CD14-positive monocyte (primary cell): ENCODE measurements at regions not wholly inside any gene's neighbourhood (a gene's known extent, or its start where the extent isn't known, plus 50 kb on each side); places are given as distances from the start of the nearest gene placed in this dataset.

Experiments
- DNase-seq, 3 donors: peaks; one replicate each; pipeline ENCODE4 v3.0.0-alpha.2; 2011 to 2022
- H2AFZ ChIP-seq: 2 replicates; pipeline ENCODE4 v1.6.0; 2012; ENCODE audit warnings: mild to moderate bottlenecking, low read depth, low read length, inconsistent platforms; ENCODE audit not compliant: insufficient read depth, poor library complexity, severe bottlenecking
- H3K27ac ChIP-seq, 2 donors: 1 replicate in 1 of 2; 2 replicates in 1 of 2; pipeline ENCODE4 v1.5.1; 2012 to 2013; ENCODE audit warnings: low read length in 2 of 2, control low read depth in 1 of 2, inconsistent platforms in 1 of 2, low read depth in 1 of 2, mild to moderate bottlenecking in 1 of 2
- H3K27me3 ChIP-seq, 2 donors: one replicate each; pipeline versions ENCODE4 v1.6.0 to v1.6.1; 2011 to 2013; ENCODE audit warnings: low read length in 2 of 2; ENCODE audit not compliant: control insufficient read depth in 2 of 2, insufficient read depth in 2 of 2
- H3K36me3 ChIP-seq, 2 donors: replicated peaks in 1 of 2; 1 replicate in 1 of 2; 2 replicates in 1 of 2; pipeline versions ENCODE4 v1.5.1 to v1.6.1; 2012 to 2013; ENCODE audit warnings: low read length in 2 of 2, control low read depth in 1 of 2, inconsistent platforms in 1 of 2, mild to moderate bottlenecking in 1 of 2; ENCODE audit not compliant: insufficient read depth in 2 of 2, control insufficient read depth in 1 of 2
- H3K4me1 ChIP-seq, 2 donors: 1 replicate in 1 of 2; 2 replicates in 1 of 2; pipeline versions ENCODE4 v1.5.1 to v1.6.1; 2012 to 2013; ENCODE audit warnings: low read length in 2 of 2, control low read depth in 1 of 2, inconsistent platforms in 1 of 2, mild to moderate bottlenecking in 1 of 2, moderate library complexity in 1 of 2; ENCODE audit not compliant: insufficient read depth in 2 of 2, control insufficient read depth in 1 of 2
- H3K4me2 ChIP-seq: replicated peaks from 2 replicates; pipeline ENCODE3; 2012; ENCODE audit warnings: low read length, moderate library complexity, mild to moderate bottlenecking; ENCODE audit not compliant: poor library complexity, severe bottlenecking; ENCODE audit errors: extremely low read depth
- H3K4me3 ChIP-seq, 3 experiments: fragments of 200-600 bp in 1 of 3; sonication (generic) in 1 of 3; replicated peaks in 1 of 3; 1 replicate in 2 of 3; 2 replicates in 1 of 3; pipeline ENCODE4 v1.5.1; 2011 to 2013; ENCODE audit warnings: low read length in 3 of 3, mild to moderate bottlenecking in 3 of 3, control low read depth in 2 of 3, low read depth in 2 of 3, inconsistent platforms in 1 of 3, moderate library complexity in 1 of 3
- H3K79me2 ChIP-seq: 2 replicates; pipeline ENCODE4 v1.6.0; 2012; ENCODE audit warnings: mild to moderate bottlenecking, control low read depth, inconsistent platforms, low read length, moderate library complexity; ENCODE audit not compliant: insufficient read depth
- H3K9ac ChIP-seq: 2 replicates; pipeline ENCODE4 v1.6.0; 2017; ENCODE audit warnings: low read length, mild to moderate bottlenecking; ENCODE audit not compliant: insufficient read depth, poor library complexity, severe bottlenecking
- H3K9me3 ChIP-seq, 2 donors: replicated peaks in 1 of 2; 1 replicate in 1 of 2; 2 replicates in 1 of 2; pipeline versions ENCODE4 v1.5.1 to v1.6.1; 2012 to 2013; ENCODE audit warnings: low read length in 2 of 2, control low read depth in 1 of 2; ENCODE audit not compliant: control insufficient read depth in 1 of 2, insufficient read depth in 1 of 2
- H4K20me1 ChIP-seq: 2 replicates; pipeline ENCODE4 v1.6.0; 2012; ENCODE audit warnings: mild to moderate bottlenecking, low read length, control low read depth, moderate library complexity; ENCODE audit not compliant: insufficient read depth
- H3K27ac Mint-ChIP-seq, 7 donors: one replicate each; pipeline ENCODE4 v1.8.0; 2020; ENCODE audit warnings: mild to moderate bottlenecking in 7 of 7, mixed read lengths in 7 of 7, moderate library complexity in 6 of 7, inconsistent platforms in 2 of 7
- H3K27me3 Mint-ChIP-seq, 3 donors: one replicate each; pipeline ENCODE4 v1.8.0; 2021 to 2022; ENCODE audit warnings: low read depth in 3 of 3, mild to moderate bottlenecking in 3 of 3, mixed read lengths in 3 of 3, moderate library complexity in 3 of 3, inconsistent platforms in 1 of 3
- H3K36me3 Mint-ChIP-seq, 2 donors: one replicate each; pipeline ENCODE4 v1.8.0; 2020; ENCODE audit warnings: mixed read lengths in 2 of 2, inconsistent platforms in 1 of 2, mild to moderate bottlenecking in 1 of 2
- H3K4me1 Mint-ChIP-seq: one replicate; pipeline ENCODE4 v1.8.0; 2020; ENCODE audit warnings: mild to moderate bottlenecking, mixed read lengths
- H3K4me3 Mint-ChIP-seq, 2 donors: one replicate each; pipeline ENCODE4 v1.8.0; 2020; ENCODE audit warnings: mild to moderate bottlenecking in 2 of 2, mixed read lengths in 2 of 2, moderate library complexity in 1 of 2
- H3K9me3 Mint-ChIP-seq, 7 donors: one replicate each; pipeline ENCODE4 v1.8.0; 2020 to 2022; ENCODE audit warnings: mixed read lengths in 7 of 7, mild to moderate bottlenecking in 6 of 7, moderate library complexity in 6 of 7, inconsistent platforms in 2 of 7
- WGBS: methylation state at CpG from one replicate; pipeline ENCODE4 v1.1.5; 2013; ENCODE audit warnings: missing lambda C conversion rate; ENCODE audit not compliant: insufficient coverage; 5-methylcytosine and 5-hydroxymethylcytosine counted together
- intact Hi-C, 2 donors: fragments of 100-400 bp; cut with micrococcal nuclease; formaldehyde crosslinking; loops; one replicate each; pipeline versions ENCODE4 v1.15.0 to v1.15.1; 2023
- TF ChIP-seq, protein P1 (sequence below): fragments of 200-600 bp; IDR thresholded peaks from one replicate; pipeline ENCODE4 v1.8.0; 2022; ENCODE audit warnings: antibody characterized with exemption, mild to moderate bottlenecking

DNA sequence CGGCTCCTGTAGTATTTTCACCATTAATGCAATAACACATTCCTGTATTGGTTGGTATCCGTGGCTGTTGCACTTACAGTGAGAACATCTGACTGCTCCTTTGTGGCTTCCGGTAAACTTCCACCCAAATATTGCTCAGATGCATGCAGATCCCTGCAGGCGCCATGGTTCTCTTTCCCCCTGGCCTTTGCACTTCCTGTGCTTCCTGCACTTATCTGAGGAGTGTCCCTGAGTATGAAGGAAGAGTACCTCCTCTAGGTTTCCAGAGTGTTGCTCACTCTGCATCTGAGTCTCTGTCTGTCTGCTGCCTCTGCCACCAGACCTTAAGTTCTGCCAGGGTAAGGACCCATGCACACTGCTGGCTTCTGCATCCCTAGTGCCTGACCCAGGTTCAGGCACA, 117.2 kb upstream of the SLC34A2 start:
- Mint-ChIP-seq H3K27me3 (peaks cover under 1 to 3% (median 1%) of the 10 kb centered on the region in 3 donors), H3K4me3 (no peak overlapping the region), H3K27ac (no peak overlapping the region), H3K9me3 (peaks cover 0 to 3% (median 0%) of the 10 kb centered on the region in 7 donors), H3K4me1 (no peaks in the 10 kb centered on the region), H3K36me3 (no peaks in the 10 kb centered on the region)
- Histone ChIP-seq H3K4me2 (no peak overlapping the region), H3K9ac (no peak overlapping the region), H2AFZ (no peak overlapping the region), H3K36me3 (no peaks in the 10 kb centered on the region), H3K27ac (no peak overlapping the region), H3K4me3 (no peak overlapping the region), H3K4me1 (no peaks in the 10 kb centered on the region), H4K20me1 (no peaks in the 10 kb centered on the region), H3K79me2 (no peaks in the 10 kb centered on the region), H3K27me3 (no peaks in the 10 kb centered on the region), H3K9me3 (no peaks in the 10 kb centered on the region)
- intact Hi-C loops: no loop called here
- DNase-seq: no peak
- TF ChIP-seq, protein P1, sequence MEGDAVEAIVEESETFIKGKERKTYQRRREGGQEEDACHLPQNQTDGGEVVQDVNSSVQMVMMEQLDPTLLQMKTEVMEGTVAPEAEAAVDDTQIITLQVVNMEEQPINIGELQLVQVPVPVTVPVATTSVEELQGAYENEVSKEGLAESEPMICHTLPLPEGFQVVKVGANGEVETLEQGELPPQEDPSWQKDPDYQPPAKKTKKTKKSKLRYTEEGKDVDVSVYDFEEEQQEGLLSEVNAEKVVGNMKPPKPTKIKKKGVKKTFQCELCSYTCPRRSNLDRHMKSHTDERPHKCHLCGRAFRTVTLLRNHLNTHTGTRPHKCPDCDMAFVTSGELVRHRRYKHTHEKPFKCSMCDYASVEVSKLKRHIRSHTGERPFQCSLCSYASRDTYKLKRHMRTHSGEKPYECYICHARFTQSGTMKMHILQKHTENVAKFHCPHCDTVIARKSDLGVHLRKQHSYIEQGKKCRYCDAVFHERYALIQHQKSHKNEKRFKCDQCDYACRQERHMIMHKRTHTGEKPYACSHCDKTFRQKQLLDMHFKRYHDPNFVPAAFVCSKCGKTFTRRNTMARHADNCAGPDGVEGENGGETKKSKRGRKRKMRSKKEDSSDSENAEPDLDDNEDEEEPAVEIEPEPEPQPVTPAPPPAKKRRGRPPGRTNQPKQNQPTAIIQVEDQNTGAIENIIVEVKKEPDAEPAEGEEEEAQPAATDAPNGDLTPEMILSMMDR: no peak
- WGBS: 100% methylated on average over 1 of the region's 4 CpGs

DNA sequence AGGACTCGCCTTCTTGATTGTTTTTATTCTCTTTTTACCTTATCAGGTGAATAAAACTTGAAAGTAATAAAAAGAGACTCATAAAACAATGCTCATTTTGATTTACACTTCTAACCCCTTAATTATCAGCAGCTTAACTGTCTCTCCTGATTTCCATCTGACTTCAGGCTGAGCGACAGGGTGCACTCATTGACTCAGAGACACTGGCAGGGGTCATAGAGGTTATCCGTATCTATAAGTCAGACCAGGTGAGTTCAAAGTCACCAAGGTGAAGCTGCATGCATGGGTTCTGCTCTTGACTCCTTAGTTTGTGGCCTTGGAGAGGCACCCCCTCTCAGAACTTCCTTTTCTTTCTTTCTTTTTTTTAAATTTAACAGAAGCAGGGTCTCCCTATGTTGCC, 116.4 kb upstream of the SLC34A2 start:
- no peaks in the 10 kb centered on the region for H4K20me1 ChIP-seq
- no peaks in the 10 kb centered on the region for H3K79me2 ChIP-seq
- Mint-ChIP-seq H3K9me3 (peaks cover 0 to 2% (median 0%) of the 10 kb centered on the region in 7 donors), H3K27me3 (peaks cover 1 to 3% (median 1%) of the 10 kb centered on the region in 3 donors), H3K36me3 (no peaks in the 10 kb centered on the region), H3K4me1 (peaks cover 2% of the 10 kb centered on the region), H3K4me3 (no peak overlapping the region), H3K27ac (no peak overlapping the region)
- no peaks in the 10 kb centered on the region for H3K36me3 ChIP-seq
- H3K4me1 ChIP-seq: no peaks in the 10 kb centered on the region
- TF ChIP-seq, protein P1: no peak
- no peaks in the 10 kb centered on the region for H3K27me3 ChIP-seq
- DNase-seq: no peak
- no peak overlapping the region for H3K4me2 ChIP-seq
- intact Hi-C loops: no loop called here
- H3K9ac ChIP-seq: no peak overlapping the region
- no peaks in the 10 kb centered on the region for H3K9me3 ChIP-seq
- H2AFZ ChIP-seq: no peak overlapping the region
- H3K4me3 ChIP-seq: no peak overlapping the region
- 100% methylated on average over 2 of the region's 3 CpGs for WGBS
- H3K27ac ChIP-seq: no peak overlapping the region
